WTC11 (cell line): ENCODE measurements at regions not wholly inside any gene's neighbourhood (a gene's known extent, or its start where the extent isn't known, plus 50 kb on each side); places are given as distances from the start of the nearest gene placed in this dataset.

Experiments used
- ATAC-seq: fragments of 200-7000 bp; cut with Tn5 transposase; 2 replicates; pipeline ENCODE4 v1.10.0; 2021; ENCODE audit warnings: mild to moderate bottlenecking, moderate library complexity
- CTCF ChIA-PET: fragments of 300-600 bp; sonication (Branson Sonifier 250); formaldehyde crosslinking; loops from one replicate; lab custom pipeline; 2021; ENCODE audit warnings: antibody characterized with exemption; lab: Charles Lee
- POLR2A ChIA-PET: fragments of 350-600 bp; sonication (Branson Sonifier 250); formaldehyde crosslinking; loops from one replicate; lab custom pipeline; 2021; ENCODE audit warnings: antibody characterized with exemption; lab: Charles Lee
- DNase-seq: peaks from one replicate; pipeline ENCODE4 v3.0.0; 2021; ENCODE audit warnings: low spot score
- H3K27ac Mint-ChIP-seq: 2 replicates; pipeline ENCODE4 v1.8.0; 2021; ENCODE audit warnings: mixed read lengths
- H3K27me3 Mint-ChIP-seq: 2 replicates; pipeline ENCODE4 v1.8.0; 2021; ENCODE audit warnings: low read depth, mild to moderate bottlenecking, moderate library complexity, mixed read lengths
- H3K36me3 Mint-ChIP-seq: 2 replicates; pipeline ENCODE4 v1.8.0; 2021; ENCODE audit warnings: mixed read lengths
- H3K4me1 Mint-ChIP-seq: 2 replicates; pipeline ENCODE4 v1.8.0; 2022; ENCODE audit warnings: mixed read lengths
- H3K4me3 Mint-ChIP-seq: 2 replicates; pipeline ENCODE4 v1.8.0; 2021; ENCODE audit warnings: mild to moderate bottlenecking, moderate library complexity, mixed read lengths
- H3K9me3 Mint-ChIP-seq: 2 replicates; pipeline ENCODE4 v1.8.0; 2021; ENCODE audit warnings: mixed read lengths
- ATF6 ChIP-seq: sonication (generic); formaldehyde crosslinking; IDR thresholded peaks from 2 replicates; pipeline ENCODE4 v1.8.1; 2023; ENCODE audit warnings: mild to moderate bottlenecking, missing genetic modification reagents
- CREM ChIP-seq: sonication (generic); formaldehyde crosslinking; IDR thresholded peaks from 2 replicates; pipeline ENCODE4 v1.8.1; 2022; ENCODE audit warnings: mild to moderate bottlenecking, missing genetic modification reagents, moderate library complexity
- E2F4 ChIP-seq: sonication (generic); formaldehyde crosslinking; IDR thresholded peaks from 2 replicates; pipeline ENCODE4 v1.8.1; 2022; ENCODE audit warnings: low read depth, mild to moderate bottlenecking, moderate library complexity, missing genetic modification reagents, borderline replicate concordance
- EMX1 ChIP-seq: fragments of 250-450 bp; sonication (Bioruptor Pico); IDR thresholded peaks from 2 replicates; pipeline ENCODE4 v1.8.0; 2021; ENCODE audit warnings: mild to moderate bottlenecking
- ESRRA ChIP-seq: sonication (generic); formaldehyde crosslinking; IDR thresholded peaks from 2 replicates; pipeline ENCODE4 v1.8.1; 2022; ENCODE audit warnings: mild to moderate bottlenecking, missing genetic modification reagents, borderline replicate concordance
- FOXK1 ChIP-seq: sonication (generic); formaldehyde crosslinking; IDR thresholded peaks from 2 replicates; pipeline ENCODE4 v1.8.0; 2022; ENCODE audit warnings: mild to moderate bottlenecking, moderate library complexity, missing genetic modification reagents
- HMGXB4 ChIP-seq: sonication (generic); formaldehyde crosslinking; IDR thresholded peaks from 2 replicates; pipeline ENCODE4 v1.8.1; 2023; ENCODE audit warnings: mild to moderate bottlenecking, moderate library complexity, missing genetic modification reagents
- IRF2 ChIP-seq: sonication (generic); formaldehyde crosslinking; IDR thresholded peaks from 2 replicates; pipeline ENCODE4 v1.8.0; 2022; ENCODE audit warnings: low read depth, missing genetic modification reagents, borderline replicate concordance
- JAZF1 ChIP-seq: fragments of 250-450 bp; sonication (Bioruptor Pico); IDR thresholded peaks from 2 replicates; pipeline ENCODE4 v1.9.0; 2021; ENCODE audit warnings: moderate library complexity, mild to moderate bottlenecking, inconsistent platforms
- JUN ChIP-seq: sonication (generic); formaldehyde crosslinking; IDR thresholded peaks from 2 replicates; pipeline ENCODE4 v1.8.0; 2023; ENCODE audit warnings: mild to moderate bottlenecking, missing genetic modification reagents
- KAT7 ChIP-seq: sonication (generic); formaldehyde crosslinking; IDR thresholded peaks from 2 replicates; pipeline ENCODE4 v1.8.1; 2023; ENCODE audit warnings: missing genetic modification reagents, mild to moderate bottlenecking, borderline replicate concordance
- MLX ChIP-seq: sonication (generic); formaldehyde crosslinking; IDR thresholded peaks from 2 replicates; pipeline ENCODE4 v1.8.1; 2023; ENCODE audit warnings: mild to moderate bottlenecking, missing genetic modification reagents, moderate library complexity
- MXD4 ChIP-seq: fragments of 250-450 bp; sonication (Bioruptor Pico); IDR thresholded peaks from 2 replicates; pipeline ENCODE4 v1.8.0; 2021; ENCODE audit warnings: mild to moderate bottlenecking, moderate library complexity, borderline replicate concordance
- MYBL2 ChIP-seq: sonication (generic); formaldehyde crosslinking; IDR thresholded peaks from 2 replicates; pipeline ENCODE4 v1.8.1; 2023; ENCODE audit warnings: mild to moderate bottlenecking, moderate library complexity, missing genetic modification reagents
- NFE2L1 ChIP-seq: sonication (generic); formaldehyde crosslinking; IDR thresholded peaks from 2 replicates; pipeline ENCODE4 v1.8.1; 2023; ENCODE audit warnings: missing genetic modification reagents
- NFYB ChIP-seq: sonication (generic); formaldehyde crosslinking; conservative IDR thresholded peaks from 2 replicates; pipeline ENCODE4 v1.8.0; 2022; ENCODE audit warnings: low read depth, missing genetic modification reagents
- NR1H2 ChIP-seq: sonication (generic); formaldehyde crosslinking; IDR thresholded peaks from 2 replicates; pipeline ENCODE4 v1.9.0; 2021; ENCODE audit warnings: mild to moderate bottlenecking, moderate library complexity, missing genetic modification reagents
- PRRX2 ChIP-seq: fragments of 250-450 bp; sonication (Bioruptor Pico); IDR thresholded peaks from 2 replicates; pipeline ENCODE4 v1.8.0; 2021; ENCODE audit warnings: mild to moderate bottlenecking
- RORB ChIP-seq: fragments of 250-450 bp; sonication (Bioruptor Pico); IDR thresholded peaks from 2 replicates; pipeline ENCODE4 v1.9.0; 2021; ENCODE audit warnings: mild to moderate bottlenecking
- SMAD3 ChIP-seq: sonication (generic); formaldehyde crosslinking; IDR thresholded peaks from 2 replicates; pipeline ENCODE4 v1.8.0; 2022; ENCODE audit warnings: missing genetic modification reagents, mild to moderate bottlenecking, borderline replicate concordance
- SMAD4 ChIP-seq: sonication (generic); formaldehyde crosslinking; IDR thresholded peaks from 2 replicates; pipeline ENCODE4 v1.8.0; 2022; ENCODE audit warnings: mild to moderate bottlenecking, missing genetic modification reagents
- TCF7 ChIP-seq: sonication (generic); formaldehyde crosslinking; IDR thresholded peaks from 2 replicates; pipeline ENCODE4 v1.8.0; 2022; ENCODE audit warnings: mild to moderate bottlenecking, low read depth, missing genetic modification reagents, moderate library complexity
- ZNF232 ChIP-seq: sonication (generic); formaldehyde crosslinking; IDR thresholded peaks from 2 replicates; pipeline ENCODE4 v1.8.0; 2022; ENCODE audit warnings: mild to moderate bottlenecking, missing genetic modification reagents
- ZNF263 ChIP-seq: sonication (generic); formaldehyde crosslinking; IDR thresholded peaks from 2 replicates; pipeline ENCODE4 v1.8.1; 2022; ENCODE audit warnings: low read depth, mild to moderate bottlenecking, moderate library complexity, missing genetic modification reagents
- ZNF317 ChIP-seq: sonication (generic); formaldehyde crosslinking; IDR thresholded peaks from 2 replicates; pipeline ENCODE4 v1.8.1; 2023; ENCODE audit warnings: low read depth, mild to moderate bottlenecking, moderate library complexity, missing genetic modification reagents, borderline replicate concordance
- ZNF396 ChIP-seq: fragments of 250-450 bp; sonication (Bioruptor Pico); IDR thresholded peaks from 2 replicates; pipeline ENCODE4 v1.8.0; 2021; ENCODE audit warnings: mild to moderate bottlenecking, moderate library complexity, borderline replicate concordance
- TF ChIP-seq, protein P1 (sequence below): sonication (generic); formaldehyde crosslinking; IDR thresholded peaks from 2 replicates; pipeline ENCODE4 v1.8.0; 2022; ENCODE audit warnings: mild to moderate bottlenecking, missing genetic modification reagents
- TF ChIP-seq, protein P2 (sequence below): fragments of 250-450 bp; sonication (Bioruptor Pico); conservative IDR thresholded peaks from 2 replicates; pipeline ENCODE4 v1.9.0; 2021; ENCODE audit warnings: mild to moderate bottlenecking

DNA sequence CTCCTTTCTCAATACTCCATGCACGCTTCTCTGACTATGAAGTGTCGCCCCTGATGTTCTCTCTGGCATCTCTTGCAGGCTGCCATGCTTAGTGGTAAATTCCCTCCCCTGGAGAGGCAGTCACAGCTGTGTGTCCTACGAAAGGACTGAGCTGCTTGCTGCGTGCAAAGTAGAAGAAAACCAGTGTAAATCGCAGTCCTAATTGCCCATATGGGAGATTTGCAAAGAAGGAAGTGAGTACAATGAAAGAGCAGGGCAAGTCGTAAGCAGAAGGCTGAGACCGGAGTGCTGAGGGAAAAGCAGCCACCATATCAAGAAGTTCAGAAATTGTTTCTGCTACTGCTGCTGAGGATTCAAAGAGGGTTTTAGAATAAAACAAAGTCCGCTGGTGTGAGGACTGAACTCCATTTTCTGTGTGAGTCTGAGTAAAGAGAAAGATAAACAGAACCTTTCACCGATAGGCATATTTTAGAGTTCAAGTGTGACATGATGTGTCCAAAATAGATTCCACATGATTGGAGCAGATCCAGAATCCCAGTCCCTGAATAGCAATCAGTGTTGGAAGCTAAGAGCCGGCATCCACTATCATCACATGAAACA, 507.8 kb upstream of the MPDZ start (continued):
- TF ChIP-seq ATF6 (CRISPR knock-in tag) (no peak), ZNF317 (CRISPR knock-in tag) (no peak), TCF7 (CRISPR knock-in tag) (no peak), E2F4 (CRISPR knock-in tag) (no peak), PRRX2 (CRISPR knock-in tag) (no peak), EMX1 (CRISPR knock-in tag) (no peak), RORB (no peak), JAZF1 (CRISPR knock-in tag) (no peak)
- TF ChIP-seq, all 79 proteins: peak for 0

GRCh38 chr9:13786711-13787110, 507.2 kb upstream of the MPDZ start:
- no peak overlapping the region for H3K27ac Mint-ChIP-seq
- no peak for TF ChIP-seq NFE2L1 (CRISPR knock-in tag)
- no peak for TF ChIP-seq FOXK1
- no peak for TF ChIP-seq ZNF317 (CRISPR knock-in tag)
- TF ChIP-seq NR1H2 (CRISPR knock-in tag): no peak
- TF ChIP-seq ZNF263: no peak
- TF ChIP-seq ESRRA: no peak
- no peak for TF ChIP-seq NFYB
- TF ChIP-seq MLX (CRISPR knock-in tag): no peak
- no peak for TF ChIP-seq MYBL2 (CRISPR knock-in tag)
- TF ChIP-seq ZNF396 (CRISPR knock-in tag): no peak
- no peak for TF ChIP-seq SMAD3 (CRISPR knock-in tag)
- TF ChIP-seq TCF7 (CRISPR knock-in tag): no peak
- TF ChIP-seq, all 79 proteins: peak for 0
- Mint-ChIP-seq H3K9me3 (no peaks in the 10 kb centered on the region), H3K4me3 (no peak overlapping the region), H3K36me3 (no peaks in the 10 kb centered on the region), H3K27me3 (no peaks in the 10 kb centered on the region), H3K4me1 (peaks cover 4% of the 10 kb centered on the region)
- ATAC-seq: no peak
- ChIA-PET POLR2A (no interaction called here), CTCF (no interaction called here)
- DNase-seq: no peak

GRCh38 chr9:13786131-13786530, 506.6 kb upstream of the MPDZ start:
- ATAC-seq: no peak
- H3K36me3 Mint-ChIP-seq: no peaks in the 10 kb centered on the region
- no peak overlapping the region for H3K27ac Mint-ChIP-seq
- H3K9me3 Mint-ChIP-seq: no peaks in the 10 kb centered on the region
- POLR2A ChIA-PET: no interaction called here
- no peak overlapping the region for H3K4me3 Mint-ChIP-seq
- H3K4me1 Mint-ChIP-seq: peaks cover 4% of the 10 kb centered on the region
- no peak for DNase-seq
- CTCF ChIA-PET: no interaction called here
- H3K27me3 Mint-ChIP-seq: no peaks in the 10 kb centered on the region
- TF ChIP-seq JUN (CRISPR knock-in tag) (no peak), IRF2 (CRISPR knock-in tag) (no peak), CREM (CRISPR knock-in tag) (no peak), MYBL2 (CRISPR knock-in tag) (no peak), KAT7 (CRISPR knock-in tag) (no peak), MXD4 (CRISPR knock-in tag) (no peak), SMAD4 (CRISPR knock-in tag) (no peak), NR1H2 (CRISPR knock-in tag) (no peak), ZNF232 (no peak), TCF7 (CRISPR knock-in tag) (no peak), HMGXB4 (CRISPR knock-in tag) (no peak)
- TF ChIP-seq, protein P1, sequence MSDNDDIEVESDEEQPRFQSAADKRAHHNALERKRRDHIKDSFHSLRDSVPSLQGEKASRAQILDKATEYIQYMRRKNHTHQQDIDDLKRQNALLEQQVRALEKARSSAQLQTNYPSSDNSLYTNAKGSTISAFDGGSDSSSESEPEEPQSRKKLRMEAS: no peak
- TF ChIP-seq, protein P2, sequence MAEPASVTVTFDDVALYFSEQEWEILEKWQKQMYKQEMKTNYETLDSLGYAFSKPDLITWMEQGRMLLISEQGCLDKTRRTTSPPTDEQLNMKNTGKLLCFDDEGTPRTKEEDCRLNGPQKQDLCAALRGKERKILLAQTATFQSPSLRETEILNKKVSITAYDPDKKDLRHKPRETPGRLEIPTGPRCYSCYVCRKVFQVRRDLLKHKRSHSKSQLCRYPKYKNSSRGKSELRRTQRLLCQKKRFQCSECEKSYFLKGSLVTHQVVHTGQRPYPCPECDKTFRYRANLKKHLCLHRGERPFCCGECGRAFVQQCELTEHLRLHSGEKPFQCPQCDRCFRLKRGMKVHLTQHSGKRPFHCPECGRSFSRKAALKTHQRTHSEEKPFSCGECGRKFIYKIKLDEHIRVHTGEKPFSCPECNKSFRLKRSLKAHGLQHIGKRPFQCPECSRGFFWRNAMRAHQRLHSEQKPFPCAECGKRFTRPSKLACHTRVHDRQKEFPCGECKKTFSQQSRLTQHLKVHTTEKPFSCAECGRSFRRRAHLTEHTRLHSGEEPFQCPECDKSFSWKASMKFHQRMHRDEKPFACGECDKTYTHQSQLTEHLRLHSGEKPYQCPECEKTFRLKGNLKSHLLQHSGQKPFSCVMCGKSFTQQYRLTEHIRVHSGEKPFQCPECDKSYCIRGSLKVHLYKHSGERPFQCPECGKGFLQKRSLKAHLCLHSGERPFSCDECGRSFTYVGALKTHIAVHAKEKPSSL (CRISPR knock-in tag): no peak
